IPS DF 19.7 (cell line): ENCODE measurements at regions not wholly inside any gene's neighbourhood (a gene's known extent, or its start where the extent isn't known, plus 50 kb on each side); places are given as distances from the start of the nearest gene placed in this dataset.
A peak's percentile ranks its signal among the peaks of the same experiment; 100 is the strongest.

Experiments
- DNase-seq: peaks from one replicate; pipeline ENCODE4 v3.0.0-alpha.2; 2013; ENCODE audit warnings: low read depth, low spot score

GRCh38 chr11:104256525-104256924 lies 92.6 kb upstream of the PDGFD start:
- DNase-seq = no peak

- peak; percentile 30 for DNase-seq
Observed at GRCh38 chr11:104254347-104254746, 90.4 kb upstream of the PDGFD start.

GRCh38 chr11:104246590-104246989 lies 82.6 kb upstream of the PDGFD start:
- DNase-seq = no peak

- no peak for DNase-seq
Observed at GRCh38 chr11:104238916-104239315, 75.0 kb upstream of the PDGFD start.

- DNase-seq = no peak
Observed at GRCh38 chr11:104225047-104225446, 61.1 kb upstream of the PDGFD start.

- DNase-seq = no peak
Observed at GRCh38 chr11:104222464-104222863, 58.5 kb upstream of the PDGFD start.

- no peak for DNase-seq
Observed at GRCh38 chr11:104221455-104221854, 57.5 kb upstream of the PDGFD start.

- DNase-seq = no peak
Observed at GRCh38 chr11:104219096-104219495, 55.1 kb upstream of the PDGFD start.

GRCh38 chr11:104214517-104214916 lies 50.6 kb upstream of the PDGFD start:
- no peak for DNase-seq
